Lower leg skin (tissue), 4 donors: ENCODE measurements at regions not wholly inside any gene's neighbourhood (a gene's known extent, or its start where the extent isn't known, plus 50 kb on each side); places are given as distances from the start of the nearest gene placed in this dataset.

ENCODE experiments used
- DNase-seq, 2 donors: peaks; one replicate each; pipeline ENCODE4 v3.0.0-alpha.2; 2019; ENCODE audit warnings: low spot score in 2 of 2
- H3K4me3 ChIP-seq: fragments of 200-600 bp; sonication (generic); 2 replicates; pipeline ENCODE4 v1.5.1; 2017; ENCODE audit warnings: mild to moderate bottlenecking, low read depth; ENCODE audit not compliant: poor library complexity, severe bottlenecking
- POLR2A ChIP-seq, 2 donors: fragments of 450-650 bp; IDR thresholded peaks; one replicate each; pipeline ENCODE4 v1.6.1; 2016 to 2017; ENCODE audit warnings: antibody characterized with exemption in 2 of 2, mild to moderate bottlenecking in 1 of 2, moderate library complexity in 1 of 2
- WGBS, 2 donors: methylation state at CpG; one replicate each; pipeline ENCODE4 v1.1.5; 2018; 5-methylcytosine and 5-hydroxymethylcytosine counted together
- intact Hi-C: fragments of 100-400 bp; cut with DNase I; formaldehyde crosslinking; loops from one replicate; pipeline ENCODE4 v1.15.0; 2023; ENCODE audit warnings: low total_unique reads
- TF ChIP-seq, protein P1 (sequence below), 3 donors: fragments of 450-650 bp; IDR thresholded peaks; one replicate each; pipeline ENCODE4 v1.5.1; 2016; ENCODE audit warnings: antibody characterized with exemption in 3 of 3, mild to moderate bottlenecking in 3 of 3, moderate library complexity in 2 of 3

DNA sequence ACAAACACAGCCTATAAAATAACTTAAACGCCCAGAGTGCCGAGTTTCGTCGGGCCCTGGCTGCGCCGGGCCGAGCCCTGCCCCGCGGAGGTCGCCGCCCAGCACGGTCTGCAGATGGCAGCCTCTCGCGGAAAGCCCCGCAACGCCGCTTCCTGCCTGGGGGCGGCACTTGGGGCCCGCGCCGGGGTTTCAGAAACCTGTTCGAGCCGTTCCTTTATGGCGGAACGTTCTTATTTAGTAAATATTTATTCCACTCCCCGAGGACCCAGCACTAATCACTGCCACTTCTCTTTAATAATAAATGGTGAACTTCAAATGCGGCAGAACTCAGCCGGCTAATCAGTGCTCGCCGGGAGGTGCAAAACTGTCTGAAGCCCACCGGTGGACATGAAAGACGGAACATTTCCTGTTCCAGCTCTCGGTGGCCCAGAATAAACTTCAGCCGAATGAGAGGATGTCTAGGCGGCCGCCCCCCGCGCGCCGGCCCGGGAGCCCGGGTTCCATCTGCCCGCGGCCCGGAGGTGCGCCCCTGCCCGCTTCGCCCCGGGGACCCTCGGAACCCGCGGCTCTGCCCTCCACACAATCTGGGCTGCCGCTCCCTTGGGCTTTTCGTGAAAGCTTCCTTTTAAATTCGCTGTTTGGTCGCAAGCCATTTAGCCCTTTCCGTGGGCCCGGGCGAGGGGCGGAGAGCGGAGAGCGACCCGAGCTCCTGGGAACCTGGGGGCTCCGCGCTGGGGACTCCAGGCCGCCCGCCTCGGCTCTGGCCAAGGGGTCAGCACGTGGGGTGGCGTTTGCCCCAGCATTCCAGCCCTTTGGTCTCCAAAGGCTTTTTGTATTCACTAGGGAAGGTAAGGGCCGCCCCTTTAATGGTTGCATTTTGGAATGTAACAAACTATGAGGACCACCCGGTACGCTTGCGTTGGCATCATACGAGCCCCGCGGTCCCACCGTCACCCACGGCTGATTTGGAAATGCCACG is 110.8 kb upstream of the ATP11B start:
- no peak for DNase-seq
- no peak for TF ChIP-seq POLR2A (IDR thresholded peaks at IDR 0.05)
- TF ChIP-seq, protein P1, sequence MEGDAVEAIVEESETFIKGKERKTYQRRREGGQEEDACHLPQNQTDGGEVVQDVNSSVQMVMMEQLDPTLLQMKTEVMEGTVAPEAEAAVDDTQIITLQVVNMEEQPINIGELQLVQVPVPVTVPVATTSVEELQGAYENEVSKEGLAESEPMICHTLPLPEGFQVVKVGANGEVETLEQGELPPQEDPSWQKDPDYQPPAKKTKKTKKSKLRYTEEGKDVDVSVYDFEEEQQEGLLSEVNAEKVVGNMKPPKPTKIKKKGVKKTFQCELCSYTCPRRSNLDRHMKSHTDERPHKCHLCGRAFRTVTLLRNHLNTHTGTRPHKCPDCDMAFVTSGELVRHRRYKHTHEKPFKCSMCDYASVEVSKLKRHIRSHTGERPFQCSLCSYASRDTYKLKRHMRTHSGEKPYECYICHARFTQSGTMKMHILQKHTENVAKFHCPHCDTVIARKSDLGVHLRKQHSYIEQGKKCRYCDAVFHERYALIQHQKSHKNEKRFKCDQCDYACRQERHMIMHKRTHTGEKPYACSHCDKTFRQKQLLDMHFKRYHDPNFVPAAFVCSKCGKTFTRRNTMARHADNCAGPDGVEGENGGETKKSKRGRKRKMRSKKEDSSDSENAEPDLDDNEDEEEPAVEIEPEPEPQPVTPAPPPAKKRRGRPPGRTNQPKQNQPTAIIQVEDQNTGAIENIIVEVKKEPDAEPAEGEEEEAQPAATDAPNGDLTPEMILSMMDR (IDR thresholded peaks at IDR 0.05), result no peak
- peak overlapping the region; percentile 26 for H3K4me3 ChIP-seq
- intact Hi-C loops, result loop anchor here (10.0 kb wide), 2 partner anchors 418 to 978 kb away; no protein-coding TSS in a partner anchor
- 0 to 2% methylated on average over 59 to 69 of the region's 80 CpGs for WGBS, 2 donors

DNA sequence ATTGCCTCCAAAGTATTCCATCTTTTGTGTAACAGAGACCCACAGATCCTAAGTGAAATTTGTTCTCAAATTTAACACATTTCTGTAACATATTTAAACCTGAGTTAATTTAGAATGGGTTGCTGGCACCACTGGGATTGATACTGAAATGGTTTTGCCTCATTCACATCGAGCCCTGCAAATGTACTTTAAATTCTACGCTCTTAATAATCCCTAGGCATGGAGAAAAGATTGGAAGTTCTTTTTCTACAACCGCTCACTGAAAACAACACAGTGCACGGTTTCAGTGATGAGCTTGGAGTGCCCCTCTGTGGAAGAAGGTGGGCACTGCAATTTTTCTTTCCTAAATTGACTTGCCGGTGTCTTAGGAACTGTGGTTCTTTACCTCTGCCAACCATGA is 109.9 kb upstream of the ATP11B start:
- peak in 1 of 2 donors; percentile 62 for DNase-seq
- intact Hi-C loops, result loop anchor here (10.0 kb wide), 2 partner anchors 419 to 979 kb away; no protein-coding TSS in a partner anchor
- whole genome bisulfite sequencing, 2 donors, result 0 to 2% methylated on average over 5 of the region's 5 CpGs
- H3K4me3 ChIP-seq, result no peak overlapping the region
- TF ChIP-seq, protein P1 (IDR thresholded peaks at IDR 0.05), result no peak
- TF ChIP-seq POLR2A (IDR thresholded peaks at IDR 0.05), result no peak

DNA sequence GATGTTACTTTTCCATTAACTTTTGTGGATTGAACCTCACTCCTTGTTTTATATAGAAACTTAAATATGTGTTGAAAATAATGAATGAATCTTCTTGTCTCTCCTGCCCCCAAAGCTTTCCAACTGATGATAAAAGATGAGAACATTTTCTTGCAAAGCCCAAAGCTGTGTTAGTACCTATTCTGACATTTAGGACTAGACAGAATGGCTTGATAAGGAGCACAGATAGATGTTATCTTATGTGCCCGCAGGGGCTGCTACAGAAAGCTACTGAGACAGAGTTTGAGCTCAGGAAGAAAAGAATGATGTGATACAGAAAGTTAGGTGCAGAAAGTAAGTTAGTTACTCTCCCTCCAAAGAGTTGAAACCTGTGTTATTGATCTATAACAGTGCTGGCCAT is 109.4 kb upstream of the ATP11B start:
- DNase-seq, result no peak
- WGBS, 2 donors, result 4 to 11% methylated on average over 1 of the region's 1 CpG
- H3K4me3 ChIP-seq, result no peak overlapping the region
- intact Hi-C loops, result loop anchor here (10.0 kb wide), 2 partner anchors 419 to 979 kb away; no protein-coding TSS in a partner anchor
- TF ChIP-seq POLR2A (IDR thresholded peaks at IDR 0.05), result no peak
- TF ChIP-seq, protein P1 (IDR thresholded peaks at IDR 0.05), result no peak

DNA sequence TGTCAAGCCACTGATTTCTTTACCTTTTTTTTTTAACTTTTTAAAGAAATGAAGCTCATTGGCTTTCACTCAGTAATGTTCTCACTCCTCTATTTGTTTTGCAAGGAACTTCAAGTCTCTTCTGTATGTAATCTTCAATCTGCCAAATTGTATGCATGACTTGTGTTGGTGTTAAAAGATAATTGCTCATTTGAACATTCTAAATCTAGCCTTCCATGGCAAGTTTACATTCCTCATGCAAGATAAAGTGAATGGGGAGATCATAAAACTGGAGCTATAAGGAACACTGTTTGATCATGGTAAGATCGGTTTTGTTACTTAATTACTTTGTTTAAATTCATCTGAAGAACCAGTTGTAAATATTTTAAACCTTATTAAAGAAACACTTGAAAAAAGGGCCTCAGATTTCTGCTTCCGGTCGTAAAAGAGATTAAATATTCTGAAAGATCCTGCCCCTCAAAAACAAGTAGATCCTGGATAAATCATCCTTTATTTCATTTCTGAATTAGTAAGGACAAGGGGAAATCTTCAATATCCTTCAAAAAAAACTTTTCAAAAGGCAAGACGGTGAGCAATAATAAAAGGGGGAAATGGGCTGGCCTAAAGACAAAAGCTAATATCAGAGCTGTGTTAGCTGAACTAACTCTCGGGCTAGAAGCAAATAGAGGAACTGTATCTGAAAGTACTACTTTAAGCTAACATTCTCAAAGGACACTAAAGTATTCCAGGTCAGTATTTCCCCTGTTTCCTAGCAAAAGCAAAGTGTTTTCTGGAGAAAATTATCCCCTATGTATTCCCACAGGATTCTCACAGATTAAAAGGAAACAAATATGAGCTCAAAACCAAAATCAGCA is 107.0 kb upstream of the ATP11B start:
- DNase-seq, result no peak
- no peak for TF ChIP-seq POLR2A (IDR thresholded peaks at IDR 0.05)
- TF ChIP-seq, protein P1 (IDR thresholded peaks at IDR 0.05), result no peak
- H3K4me3 ChIP-seq, result no peak overlapping the region
- intact Hi-C loops, result loop anchor here (10.0 kb wide), 2 partner anchors 421 to 981 kb away; no protein-coding TSS in a partner anchor
- 68 to 73% methylated on average over 5 of the region's 5 CpGs for WGBS, 2 donors

DNA sequence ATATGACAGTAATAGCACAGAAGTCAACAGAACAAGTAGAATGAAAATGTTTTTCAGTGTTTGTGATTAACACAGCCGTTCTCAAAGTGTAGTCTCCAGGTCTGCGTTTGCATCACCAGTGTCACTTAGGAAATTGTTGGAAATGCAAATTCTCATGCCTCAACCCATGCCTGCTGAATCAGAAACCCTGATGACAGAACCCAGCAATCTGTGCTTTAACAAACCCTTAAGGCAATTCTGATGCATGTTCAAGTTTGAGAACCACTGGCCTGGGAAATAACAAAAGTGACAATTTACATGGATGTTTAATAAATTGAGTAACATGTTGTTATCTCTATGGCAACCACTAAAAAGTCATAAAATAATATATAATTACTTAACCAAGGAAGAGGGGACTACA is 103.1 kb upstream of the ATP11B start:
- TF ChIP-seq, protein P1 (IDR thresholded peaks at IDR 0.05), result no peak
- no peak for TF ChIP-seq POLR2A (IDR thresholded peaks at IDR 0.05)
- intact Hi-C loops, result no loop called here
- no peak for DNase-seq
- H3K4me3 ChIP-seq, result no peak overlapping the region
- WGBS, 2 donors, result 60 to 67% methylated on average over 2 of the region's 2 CpGs
